IMR-90 (cell line): ENCODE measurements at regions not wholly inside any gene's neighbourhood (a gene's known extent, or its start where the extent isn't known, plus 50 kb on each side); places are given as distances from the start of the nearest gene placed in this dataset.

Experiments
- ATAC-seq: fragments of 200-7000 bp; cut with Tn5 transposase; 2 replicates; pipeline ENCODE4 v1.9.1; 2020; ENCODE audit warnings: low read depth, mild to moderate bottlenecking, moderate library complexity
- BruUV-seq: library from RNA; stranded (reverse); fragments of 400-500 nt; replicated peaks from 2 replicates; lab custom pipeline; 2021; lab: Mats Ljungman, UMichigan
- CTCF ChIA-PET: fragments of 300-600 bp; formaldehyde crosslinking; extraction: SDS; loops from one replicate; lab custom pipeline; 2021; ENCODE audit warnings: antibody characterized with exemption; lab: Yijun Ruan, JAX
- POLR2A ChIA-PET: fragments of 300-600 bp; sonication (Branson Sonifier 250); formaldehyde crosslinking; loops from one replicate; lab custom pipeline; 2022; ENCODE audit warnings: antibody characterized with exemption; ENCODE audit not compliant: unreplicated experiment; lab: Charles Lee
- DNase-seq: peaks from one replicate; pipeline ENCODE4 v3.0.0; 2013
- H2AFZ ChIP-seq: replicated peaks from 2 replicates; pipeline ENCODE3; 2013; ENCODE audit warnings: low read length, mild to moderate bottlenecking; ENCODE audit not compliant: poor library complexity
- H2AK5ac ChIP-seq: 2 replicates; pipeline ENCODE4 v1.6.1; 2013; ENCODE audit warnings: low read depth, low read length, inconsistent platforms
- H2AK9ac ChIP-seq: replicated peaks from 2 replicates; pipeline ENCODE3; 2013; ENCODE audit warnings: mild to moderate bottlenecking, low read depth, low read length, moderate library complexity; ENCODE audit not compliant: poor library complexity
- H2BK120ac ChIP-seq: 2 replicates; pipeline ENCODE4 v1.6.1; 2013; ENCODE audit warnings: low read depth, low read length, inconsistent platforms
- H2BK15ac ChIP-seq: 3 replicates; pipeline ENCODE4 v1.6.1; 2013; ENCODE audit warnings: low read depth, low read length, inconsistent platforms
- H2BK20ac ChIP-seq: 2 replicates; pipeline ENCODE4 v1.6.1; 2013; ENCODE audit warnings: low read depth, mild to moderate bottlenecking, inconsistent platforms, low read length, moderate library complexity
- H2BK5ac ChIP-seq: 2 replicates; pipeline ENCODE4 v1.6.1; 2013; ENCODE audit warnings: mild to moderate bottlenecking, low read depth, low read length, inconsistent platforms; ENCODE audit not compliant: poor library complexity, severe bottlenecking
- H3K14ac ChIP-seq: replicated peaks from 2 replicates; pipeline ENCODE4 v1.6.1; 2013; ENCODE audit warnings: low read depth, low read length, inconsistent platforms
- H3K18ac ChIP-seq: 2 replicates; pipeline ENCODE4 v1.6.1; 2013; ENCODE audit warnings: low read depth, low read length, control low read depth
- H3K23ac ChIP-seq: 2 replicates; pipeline ENCODE4 v1.6.1; 2013; ENCODE audit warnings: low read depth, low read length, inconsistent platforms
- H3K27ac ChIP-seq: 2 replicates; pipeline ENCODE4 v1.5.1; 2013; ENCODE audit warnings: mild to moderate bottlenecking, control low read depth, low read length; ENCODE audit not compliant: insufficient read depth
- H3K27me3 ChIP-seq: 2 replicates; pipeline ENCODE4 v1.6.1; 2013; ENCODE audit warnings: low read length; ENCODE audit not compliant: control insufficient read depth, insufficient read depth
- H3K36me3 ChIP-seq: 2 replicates; pipeline ENCODE4 v1.6.1; 2013; ENCODE audit warnings: low read length, mixed read lengths; ENCODE audit not compliant: control insufficient read depth, insufficient read depth
- H3K4ac ChIP-seq: 2 replicates; pipeline ENCODE4 v1.6.1; 2013; ENCODE audit warnings: low read depth, low read length, inconsistent platforms
- H3K4me1 ChIP-seq: 2 replicates; pipeline ENCODE4 v1.6.1; 2013; ENCODE audit warnings: low read length, mixed read lengths; ENCODE audit not compliant: control insufficient read depth, insufficient read depth
- H3K4me2 ChIP-seq: 2 replicates; pipeline ENCODE4 v1.6.1; 2013; ENCODE audit warnings: low read depth, mild to moderate bottlenecking, control low read depth, low read length, moderate library complexity
- H3K4me3 ChIP-seq: 2 replicates; pipeline ENCODE4 v1.5.1; 2013; ENCODE audit warnings: low read depth, mild to moderate bottlenecking, control low read depth, low read length, moderate library complexity; ENCODE audit not compliant: insufficient read depth
- H3K56ac ChIP-seq: 2 replicates; pipeline ENCODE4 v1.6.1; 2013; ENCODE audit warnings: low read length, inconsistent platforms; ENCODE audit not compliant: insufficient read depth; ENCODE audit errors: extremely low read depth
- H3K79me1 ChIP-seq, 2 experiments: 2 replicates each; pipeline ENCODE4 v1.6.1; 2013; ENCODE audit warnings: low read length in 2 of 2, inconsistent platforms in 1 of 2, low read depth in 1 of 2
- H3K9ac ChIP-seq: 2 replicates; pipeline ENCODE4 v1.6.1; 2013; ENCODE audit warnings: low read depth, low read length, control low read depth
- H3K9me1 ChIP-seq: 2 replicates; pipeline ENCODE4 v1.6.1; 2013; ENCODE audit warnings: low read length, inconsistent platforms; ENCODE audit not compliant: insufficient read depth
- H3K9me3 ChIP-seq: 2 replicates; pipeline ENCODE4 v1.6.1; 2013; ENCODE audit warnings: low read length; ENCODE audit not compliant: control insufficient read depth, insufficient read depth
- H4K20me1 ChIP-seq: 2 replicates; pipeline ENCODE4 v1.6.1; 2013; ENCODE audit warnings: low read length, inconsistent platforms; ENCODE audit not compliant: insufficient read depth
- H4K5ac ChIP-seq: 2 replicates; pipeline ENCODE4 v1.6.1; 2013; ENCODE audit warnings: mild to moderate bottlenecking, low read depth, low read length, control low read depth
- H4K8ac ChIP-seq, 2 experiments: 2 replicates each; pipeline ENCODE4 v1.6.1; 2013; ENCODE audit warnings: low read depth in 2 of 2, low read length in 2 of 2, control low read depth in 1 of 2, inconsistent platforms in 1 of 2
- H4K91ac ChIP-seq: 2 replicates; pipeline ENCODE4 v1.6.1; 2013; ENCODE audit warnings: low read depth, low read length, inconsistent platforms; ENCODE audit not compliant: insufficient read depth
- BHLHE40 ChIP-seq: fragments of 150-350 bp; IDR thresholded peaks from 2 replicates; pipeline ENCODE4 v1.6.1; 2016; ENCODE audit warnings: mild to moderate bottlenecking, low read depth, low read length
- CEBPB ChIP-seq: IDR thresholded peaks from 2 replicates; pipeline ENCODE4 v1.6.1; 2012; ENCODE audit warnings: low read depth, low read length, improper control_type of control experiment
- CHD1 ChIP-seq: IDR thresholded peaks from 2 replicates; pipeline ENCODE4 v1.6.1; 2012; ENCODE audit warnings: low read depth, low read length, improper control_type of control experiment
- CTCF ChIP-seq: conservative IDR thresholded peaks from 2 replicates; pipeline ENCODE4 v1.5.1; 2012; ENCODE audit warnings: mild to moderate bottlenecking, low read depth, low read length, improper control_type of control experiment
- ELK1 ChIP-seq: fragments of 150-350 bp; IDR thresholded peaks from 2 replicates; pipeline ENCODE4 v1.6.1; 2016; ENCODE audit warnings: low read depth, mild to moderate bottlenecking, low read length, moderate library complexity, borderline replicate concordance
- FOS ChIP-seq: fragments of 150-350 bp; IDR thresholded peaks from 2 replicates; pipeline ENCODE4 v1.6.1; 2016; ENCODE audit warnings: low read depth, low read length
- MAFK ChIP-seq: IDR thresholded peaks from 2 replicates; pipeline ENCODE4 v1.6.1; 2012; ENCODE audit warnings: low read depth, low read length, improper control_type of control experiment
- MAZ ChIP-seq: IDR thresholded peaks from 2 replicates; pipeline ENCODE4 v1.6.1; 2012; ENCODE audit warnings: low read depth, mild to moderate bottlenecking, low read length, improper control_type of control experiment, moderate library complexity, borderline replicate concordance
- MXI1 ChIP-seq: IDR thresholded peaks from 2 replicates; pipeline ENCODE4 v1.6.1; 2012; ENCODE audit warnings: low read depth, mild to moderate bottlenecking, low read length, moderate library complexity, borderline replicate concordance
- NFE2L2 ChIP-seq: fragments of 150-350 bp; IDR thresholded peaks from 2 replicates; pipeline ENCODE4 v1.6.1; 2016; ENCODE audit warnings: low read depth, mild to moderate bottlenecking, low read length
- POLR2A ChIP-seq: IDR thresholded peaks from 2 replicates; pipeline ENCODE4 v1.6.1; 2012; ENCODE audit warnings: mild to moderate bottlenecking, low read depth, low read length
- RAD21 ChIP-seq: IDR thresholded peaks from 2 replicates; pipeline ENCODE4 v1.6.1; 2012; ENCODE audit warnings: low read length, improper control_type of control experiment
- RCOR1 ChIP-seq: IDR thresholded peaks from 2 replicates; pipeline ENCODE4 v1.6.1; 2012; ENCODE audit warnings: mild to moderate bottlenecking, low read length, improper control_type of control experiment; ENCODE audit not compliant: insufficient replicate concordance
- RFX5 ChIP-seq: IDR thresholded peaks from 2 replicates; pipeline ENCODE4 v1.8.0; 2012; ENCODE audit warnings: low read depth, mild to moderate bottlenecking, low read length, moderate library complexity
- SMC3 ChIP-seq: fragments of 150-350 bp; IDR thresholded peaks from 2 replicates; pipeline ENCODE4 v1.6.1; 2016; ENCODE audit warnings: low read depth, mild to moderate bottlenecking, antibody characterized with exemption, low read length, moderate library complexity
- USF2 ChIP-seq: fragments of 150-350 bp; IDR thresholded peaks from 2 replicates; pipeline ENCODE4 v1.6.1; 2017; ENCODE audit warnings: mild to moderate bottlenecking, antibody characterized with exemption, low read length, low read depth
- WGBS, 2 experiments: methylation state at CpG; one replicate each; pipeline versions ENCODE4 v1.1.5 to v1.1.7; 2013; ENCODE audit warnings: missing lambda C conversion rate in 2 of 2; ENCODE audit not compliant: insufficient read length in 1 of 2; ENCODE audit errors: extremely low coverage in 2 of 2; 5-methylcytosine and 5-hydroxymethylcytosine counted together
- dilution Hi-C: fragments of 300-500 bp; cut with HindIII; formaldehyde crosslinking; loops from one replicate; pipeline ENCODE4 v1.14.3; 2018; ENCODE audit warnings: low sequenced_read_pairs; ENCODE audit not compliant: unreplicated experiment
- in situ Hi-C: fragments of 300-500 bp; cut with MboI; formaldehyde crosslinking; loops from 3 replicates; pipeline ENCODE4 v1.14.3; 2019; ENCODE audit warnings: low sequenced_read_pairs, inconsistent platforms, mixed read lengths
- intact Hi-C: fragments of 100-400 bp; cut with micrococcal nuclease; formaldehyde crosslinking; loops from 2 replicates; pipeline ENCODE4 v1.10.0; 2022

- CTCF ChIA-PET = no interaction called here
- H3K36me3 ChIP-seq = no peaks in the 10 kb centered on the region
- no peak overlapping the region for H2AK9ac ChIP-seq
- no peak overlapping the region for H2BK15ac ChIP-seq
- no peak overlapping the region for H3K4ac ChIP-seq
- H3K56ac ChIP-seq = no peak overlapping the region
- no peak overlapping the region for H3K9ac ChIP-seq
- H2AFZ ChIP-seq = no peak overlapping the region
- H3K79me1 ChIP-seq = no peaks in the 10 kb centered on the region
- H2BK120ac ChIP-seq = no peak overlapping the region
- H2AK5ac ChIP-seq = no peak overlapping the region
- peaks cover 13% of the 10 kb centered on the region for H3K27me3 ChIP-seq
- H3K18ac ChIP-seq = no peak overlapping the region
- POLR2A ChIA-PET = no interaction called here
- in situ Hi-C loops (no loop called here), dilution Hi-C loops (no loop called here), intact Hi-C loops (no loop called here)
- H4K20me1 ChIP-seq = no peaks in the 10 kb centered on the region
- H3K4me2 ChIP-seq = no peak overlapping the region
- DNase-seq (no peak), ATAC-seq (no peak)
- H4K91ac ChIP-seq = no peak overlapping the region
- no peak overlapping the region for H4K8ac ChIP-seq
- H3K23ac ChIP-seq = no peak overlapping the region
- H2BK20ac ChIP-seq = no peak overlapping the region
- no peaks in the 10 kb centered on the region for H3K4me1 ChIP-seq
- BruUV-seq = no TSS peak
- H3K9me1 ChIP-seq = no peaks in the 10 kb centered on the region
- no peak for TF ChIP-seq NFE2L2
- TF ChIP-seq MAFK = no peak
- TF ChIP-seq CHD1 = no peak
- TF ChIP-seq RAD21 = no peak
- no peak for TF ChIP-seq ELK1
- no peak for TF ChIP-seq RCOR1
- no peak for TF ChIP-seq CEBPB
- no peak for TF ChIP-seq FOS
- no peak for TF ChIP-seq RFX5
- no peak for TF ChIP-seq BHLHE40
- no peak for TF ChIP-seq POLR2A
- TF ChIP-seq USF2 = no peak
- no peak for TF ChIP-seq CTCF
- no peak for TF ChIP-seq MAZ
- TF ChIP-seq MXI1 = no peak
- TF ChIP-seq SMC3 = no peak
- no peak overlapping the region for H3K27ac ChIP-seq
- H4K5ac ChIP-seq = no peak overlapping the region
- H3K9me3 ChIP-seq = no peaks in the 10 kb centered on the region
- no peak overlapping the region for H3K14ac ChIP-seq
- no peak overlapping the region for H2BK5ac ChIP-seq
- H3K4me3 ChIP-seq = no peak overlapping the region
- no CpG with 5 or more reads among the region's 2 CpGs for WGBS, 2 experiments
Observed at GRCh38 chr11:31881825-31882224, 70.7 kb upstream of the PAX6 start.
